ENCODE measurements at regions not wholly inside any gene's neighbourhood (a gene's known extent, or its start where the extent isn't known, plus 50 kb on each side); places are given as distances from the start of the nearest gene placed in this dataset.

GRCh38 chr10:64196638-64197315 lies 675.6 kb downstream of the REEP3 start:
- TF ChIP-seq CTCF (IDR thresholded peaks at IDR 0.05) = no peak
- TF ChIP-seq POLR2A (IDR thresholded peaks at IDR 0.05) = no peak
- TF ChIP-seq EP300 (IDR thresholded peaks at IDR 0.05) = no peak
